HepG2 (cell line): ENCODE measurements at regions not wholly inside any gene's neighbourhood (a gene's known extent, or its start where the extent isn't known, plus 50 kb on each side); places are given as distances from the start of the nearest gene placed in this dataset.

Source experiments
- ATAC-seq: fragments of 200-7000 bp; cut with Tn5 transposase; 3 replicates; pipeline ENCODE4 v1.9.1; 2020; ENCODE audit warnings: mild to moderate bottlenecking, moderate library complexity
- BruUV-seq: library from RNA; stranded (reverse); fragments of 400-500 nt; replicated peaks from 2 replicates; lab custom pipeline; 2021; lab: Mats Ljungman, UMichigan
- CTCF ChIA-PET: fragments of 300-600 bp; formaldehyde crosslinking; extraction: SDS; loops from one replicate; lab custom pipeline; 2021; ENCODE audit warnings: low total read pairs, inconsistent platforms, low intra/inter-chr PET ratio; lab: Yijun Ruan, JAX
- POLR2A ChIA-PET: fragments of 350-600 bp; sonication (Branson Sonifier 250); formaldehyde crosslinking; loops from one replicate; lab custom pipeline; 2020; ENCODE audit warnings: antibody characterized with exemption, inconsistent platforms; lab: Yijun Ruan, JAX
- DNase-seq: peaks from one replicate; pipeline ENCODE4 v3.0.0-alpha.2; 2015; ENCODE audit warnings: low spot score
- FAIRE-seq: peaks from 3 replicates; lab custom pipeline; 2011; peaks lifted over from hg19 to GRCh38; lab: Jason Lieb, UNC
- H2AFZ ChIP-seq: one replicate; pipeline ENCODE4 v1.6.1; 2011; ENCODE audit warnings: low read length, inconsistent platforms
- H3K27ac ChIP-seq: fragments of 300-600 bp; 3 replicates; pipeline ENCODE4 v1.8.0; 2011; ENCODE audit warnings: mixed run types, mild to moderate bottlenecking, mixed read lengths, low read length, inconsistent platforms; ENCODE audit not compliant: insufficient read depth; ENCODE audit errors: extremely low read length
- H3K27me3 ChIP-seq, 2 experiments: fragments of 200-600 bp in 1 of 2; 2 replicates in 1 of 2; 3 replicates in 1 of 2; pipeline versions ENCODE4 v1.6.0 to v1.8.0; 2011; ENCODE audit warnings: low read length in 2 of 2, mild to moderate bottlenecking in 2 of 2, moderate library complexity in 2 of 2, inconsistent platforms in 1 of 2; ENCODE audit not compliant: insufficient read depth in 2 of 2, control insufficient read depth in 1 of 2
- H3K36me3 ChIP-seq, 2 experiments: fragments of 200-600 bp in 1 of 2; replicated peaks in 1 of 2; 2 replicates in 1 of 2; 3 replicates in 1 of 2; pipeline versions ENCODE4 v1.5.1 to v1.8.0; 2011; ENCODE audit warnings: low read length in 2 of 2, inconsistent platforms in 1 of 2; ENCODE audit not compliant: insufficient read depth in 2 of 2, control insufficient read depth in 1 of 2
- H3K4me1 ChIP-seq: 2 replicates; pipeline ENCODE4 v1.5.1; 2012; ENCODE audit warnings: low read length, inconsistent platforms; ENCODE audit not compliant: insufficient read depth
- H3K4me2 ChIP-seq: 2 replicates; pipeline ENCODE4 v1.6.0; 2011; ENCODE audit warnings: low read depth, low read length, inconsistent platforms
- H3K4me3 ChIP-seq, 3 experiments: fragments of 200-600 bp in 1 of 3; sonication (generic), shearing (Covaris generic) in 1 of 3; replicated peaks in 1 of 3; 2 replicates each; pipeline ENCODE4 v1.5.1; 2011 to 2016; ENCODE audit warnings: low read length in 3 of 3, inconsistent platforms in 2 of 3, low read depth in 2 of 3, mild to moderate bottlenecking in 2 of 3, control low read depth in 1 of 3, mixed read lengths in 1 of 3; ENCODE audit not compliant: insufficient read depth in 1 of 3
- H3K79me2 ChIP-seq: one replicate; pipeline ENCODE4 v1.6.1; 2011; ENCODE audit warnings: low read length, inconsistent platforms; ENCODE audit not compliant: insufficient read depth
- H3K9ac ChIP-seq: 2 replicates; pipeline ENCODE4 v1.6.0; 2011; ENCODE audit warnings: mild to moderate bottlenecking, low read depth, low read length, inconsistent platforms; ENCODE audit not compliant: insufficient read depth
- H3K9me3 ChIP-seq: 2 replicates; pipeline ENCODE4 v1.5.1; 2012; ENCODE audit warnings: mild to moderate bottlenecking, low read length
- H4K20me1 ChIP-seq: 2 replicates; pipeline ENCODE4 v1.6.0; 2011; ENCODE audit warnings: inconsistent platforms, mild to moderate bottlenecking, low read length, moderate library complexity; ENCODE audit not compliant: insufficient read depth
- HNRNPUL1 ChIP-seq: fragments of 200-400 bp; formaldehyde crosslinking; IDR thresholded peaks from 2 replicates; pipeline ENCODE4 v1.6.1; 2017; ENCODE audit warnings: low read depth, mild to moderate bottlenecking, low read length, moderate library complexity
- KDM2A ChIP-seq: sonication (generic); formaldehyde crosslinking; IDR thresholded peaks from 2 replicates; pipeline ENCODE4 v1.4.0; 2020; ENCODE audit warnings: low read depth, missing genetic modification reagents, borderline replicate concordance
- MXI1 ChIP-seq: IDR thresholded peaks from 3 replicates; pipeline ENCODE4 v1.6.1; 2012; ENCODE audit warnings: low read depth, low read length, inconsistent platforms, borderline replicate concordance
- RBAK ChIP-seq: sonication (generic); formaldehyde crosslinking; IDR thresholded peaks from 2 replicates; pipeline ENCODE4 v1.5.1; 2020; ENCODE audit warnings: mild to moderate bottlenecking, missing genetic modification reagents
- SAFB2 ChIP-seq: sonication (generic); formaldehyde crosslinking; IDR thresholded peaks from 2 replicates; pipeline ENCODE4 v1.5.1; 2020; ENCODE audit warnings: missing genetic modification reagents, low read depth, mild to moderate bottlenecking, borderline replicate concordance
- SRY ChIP-seq: sonication (generic); formaldehyde crosslinking; IDR thresholded peaks from 2 replicates; pipeline ENCODE4 v1.8.0; 2022; ENCODE audit warnings: mild to moderate bottlenecking, missing genetic modification reagents
- ZKSCAN1 ChIP-seq: fragments of 150-350 bp; IDR thresholded peaks from 2 replicates; pipeline ENCODE4 v1.6.1; 2014; ENCODE audit warnings: low read length
- ZNF232 ChIP-seq: sonication (generic); formaldehyde crosslinking; IDR thresholded peaks from 2 replicates; pipeline ENCODE4 v1.4.0; 2020; ENCODE audit warnings: missing genetic modification reagents, borderline replicate concordance
- ZNF552 ChIP-seq: sonication (generic); formaldehyde crosslinking; IDR thresholded peaks from 2 replicates; pipeline ENCODE4 v1.9.0; 2022; ENCODE audit warnings: missing genetic modification reagents, mild to moderate bottlenecking, borderline replicate concordance
- ZNF713 ChIP-seq: sonication (generic); formaldehyde crosslinking; IDR thresholded peaks from 2 replicates; pipeline ENCODE4 v1.4.0; 2020; ENCODE audit warnings: mild to moderate bottlenecking, missing genetic modification reagents
- WGBS: methylation state at CpG from one replicate; pipeline ENCODE4 v1.1.6; 2017; ENCODE audit warnings: low lambda C conversion rate; 5-methylcytosine and 5-hydroxymethylcytosine counted together
- in situ Hi-C: cut with HindIII; loops from 2 replicates; pipeline ENCODE4 v1.10.0; 2017; ENCODE audit warnings: low pct_unique_long_range_greater_than_20kb; ENCODE audit not compliant: extremely low pct_ligation_motif_present
- intact Hi-C: fragments of 100-400 bp; cut with micrococcal nuclease; formaldehyde crosslinking; loops from one replicate; pipeline ENCODE4 v1.10.0; 2022; ENCODE audit not compliant: unreplicated experiment
- TF ChIP-seq, protein P1 (sequence below): sonication (generic); formaldehyde crosslinking; IDR thresholded peaks from 2 replicates; pipeline ENCODE4 v1.8.0; 2023; ENCODE audit warnings: mild to moderate bottlenecking, missing genetic modification reagents
- TF ChIP-seq, protein P2 (sequence below): sonication (generic); formaldehyde crosslinking; IDR thresholded peaks from 2 replicates; pipeline ENCODE4 v1.4.0; 2020; ENCODE audit warnings: missing genetic modification reagents
- TF ChIP-seq, protein P3 (sequence below), 2 experiments: IDR thresholded peaks; 2 replicates each; pipeline ENCODE4 v1.6.1; 2011 to 2012; ENCODE audit warnings: low read length in 2 of 2, borderline replicate concordance in 1 of 2, low read depth in 1 of 2, mild to moderate bottlenecking in 1 of 2, moderate library complexity in 1 of 2
- TF ChIP-seq, protein P4 (sequence below): sonication (generic); formaldehyde crosslinking; IDR thresholded peaks from 2 replicates; pipeline ENCODE4 v1.5.1; 2020; ENCODE audit warnings: mild to moderate bottlenecking, missing genetic modification reagents

DNA sequence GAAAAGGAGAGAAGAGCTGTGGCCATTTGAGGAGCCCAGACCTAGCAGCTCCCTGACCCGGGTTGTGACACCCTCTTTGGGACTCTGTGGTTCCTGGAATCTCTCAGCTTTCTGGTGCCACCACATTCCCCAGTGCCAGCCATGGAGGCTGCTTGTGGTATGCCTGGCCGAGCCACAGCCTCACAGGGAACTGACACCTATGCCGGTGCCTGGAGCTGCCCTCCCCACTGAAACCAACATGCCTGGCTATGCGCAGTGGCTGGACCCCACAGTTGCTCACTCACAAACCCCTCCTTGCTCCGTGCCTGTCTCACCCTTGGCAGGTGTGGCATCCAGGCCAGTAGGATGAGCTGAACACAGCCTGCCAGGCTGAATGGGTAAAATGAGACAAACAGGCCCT, 749.4 kb downstream of the ARAP2 start (continued):
- TF ChIP-seq, protein P1, sequence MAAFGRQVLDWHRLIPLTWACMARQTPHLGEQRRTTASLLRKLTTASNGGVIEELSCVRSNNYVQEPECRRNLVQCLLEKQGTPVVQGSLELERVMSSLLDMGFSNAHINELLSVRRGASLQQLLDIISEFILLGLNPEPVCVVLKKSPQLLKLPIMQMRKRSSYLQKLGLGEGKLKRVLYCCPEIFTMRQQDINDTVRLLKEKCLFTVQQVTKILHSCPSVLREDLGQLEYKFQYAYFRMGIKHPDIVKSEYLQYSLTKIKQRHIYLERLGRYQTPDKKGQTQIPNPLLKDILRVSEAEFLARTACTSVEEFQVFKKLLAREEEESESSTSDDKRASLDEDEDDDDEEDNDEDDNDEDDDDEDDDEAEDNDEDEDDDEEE (CRISPR knock-in tag): no peak
- TF ChIP-seq MXI1 (no peak), ZNF713 (CRISPR knock-in tag) (no peak)
- TF ChIP-seq, protein P2, sequence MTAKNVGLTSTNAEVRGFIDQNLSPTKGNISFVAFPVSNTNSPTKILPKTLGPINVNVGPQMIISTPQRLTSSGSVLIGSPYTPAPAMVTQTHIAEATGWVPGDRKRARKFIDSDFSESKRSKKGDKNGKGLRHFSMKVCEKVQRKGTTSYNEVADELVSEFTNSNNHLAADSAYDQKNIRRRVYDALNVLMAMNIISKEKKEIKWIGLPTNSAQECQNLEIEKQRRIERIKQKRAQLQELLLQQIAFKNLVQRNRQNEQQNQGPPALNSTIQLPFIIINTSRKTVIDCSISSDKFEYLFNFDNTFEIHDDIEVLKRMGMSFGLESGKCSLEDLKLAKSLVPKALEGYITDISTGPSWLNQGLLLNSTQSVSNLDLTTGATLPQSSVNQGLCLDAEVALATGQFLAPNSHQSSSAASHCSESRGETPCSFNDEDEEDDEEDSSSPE (CRISPR knock-in tag): no peak
- TF ChIP-seq, all 625 proteins: peak for 0

DNA sequence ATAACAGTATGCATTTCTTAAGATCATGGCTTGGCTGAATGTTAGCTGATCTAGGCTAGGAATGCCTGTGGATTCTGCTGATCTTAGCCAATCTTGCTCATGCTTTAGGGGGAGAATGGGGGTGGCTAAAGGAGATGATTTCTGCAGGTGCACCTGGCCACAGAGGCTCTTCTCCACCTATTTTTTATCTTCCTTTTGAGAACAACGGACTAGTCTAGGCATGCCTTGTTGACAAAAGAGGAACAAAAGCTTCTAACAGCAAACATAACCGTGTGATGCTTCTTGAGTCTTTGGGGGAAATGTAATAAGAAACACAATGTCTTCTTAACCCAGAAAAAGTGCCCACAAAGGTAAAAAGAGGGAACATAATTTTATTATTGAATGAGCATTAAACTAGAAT, 743.5 kb downstream of the ARAP2 start:
- Histone ChIP-seq H3K4me1 (no peaks in the 10 kb centered on the region), H2AFZ (no peak overlapping the region), H3K4me3 (no peak overlapping the region), H3K27me3 (no peaks in the 10 kb centered on the region), H3K27ac (no peak overlapping the region), H3K79me2 (no peaks in the 10 kb centered on the region), H3K9ac (no peak overlapping the region), H3K9me3 (no peaks in the 10 kb centered on the region), H3K4me2 (no peak overlapping the region), H3K36me3 (no peaks in the 10 kb centered on the region), H4K20me1 (no peaks in the 10 kb centered on the region)
- no peak for DNase-seq
- in situ Hi-C loops (no loop called here), intact Hi-C loops (no loop called here)
- BruUV-seq: no TSS peak
- ChIA-PET CTCF (no interaction called here), POLR2A (no interaction called here)
- no peak for ATAC-seq
- no peak for FAIRE-seq
- 1% methylated on average over 2 of the region's 2 CpGs for WGBS
- TF ChIP-seq SAFB2 (CRISPR knock-in tag) (no peak), ZNF232 (CRISPR knock-in tag) (no peak), RBAK (CRISPR knock-in tag) (no peak), HNRNPUL1 (no peak), ZNF552 (no peak), ZKSCAN1 (no peak), SRY (CRISPR knock-in tag) (no peak), KDM2A (CRISPR knock-in tag) (no peak)
- TF ChIP-seq, protein P3, sequence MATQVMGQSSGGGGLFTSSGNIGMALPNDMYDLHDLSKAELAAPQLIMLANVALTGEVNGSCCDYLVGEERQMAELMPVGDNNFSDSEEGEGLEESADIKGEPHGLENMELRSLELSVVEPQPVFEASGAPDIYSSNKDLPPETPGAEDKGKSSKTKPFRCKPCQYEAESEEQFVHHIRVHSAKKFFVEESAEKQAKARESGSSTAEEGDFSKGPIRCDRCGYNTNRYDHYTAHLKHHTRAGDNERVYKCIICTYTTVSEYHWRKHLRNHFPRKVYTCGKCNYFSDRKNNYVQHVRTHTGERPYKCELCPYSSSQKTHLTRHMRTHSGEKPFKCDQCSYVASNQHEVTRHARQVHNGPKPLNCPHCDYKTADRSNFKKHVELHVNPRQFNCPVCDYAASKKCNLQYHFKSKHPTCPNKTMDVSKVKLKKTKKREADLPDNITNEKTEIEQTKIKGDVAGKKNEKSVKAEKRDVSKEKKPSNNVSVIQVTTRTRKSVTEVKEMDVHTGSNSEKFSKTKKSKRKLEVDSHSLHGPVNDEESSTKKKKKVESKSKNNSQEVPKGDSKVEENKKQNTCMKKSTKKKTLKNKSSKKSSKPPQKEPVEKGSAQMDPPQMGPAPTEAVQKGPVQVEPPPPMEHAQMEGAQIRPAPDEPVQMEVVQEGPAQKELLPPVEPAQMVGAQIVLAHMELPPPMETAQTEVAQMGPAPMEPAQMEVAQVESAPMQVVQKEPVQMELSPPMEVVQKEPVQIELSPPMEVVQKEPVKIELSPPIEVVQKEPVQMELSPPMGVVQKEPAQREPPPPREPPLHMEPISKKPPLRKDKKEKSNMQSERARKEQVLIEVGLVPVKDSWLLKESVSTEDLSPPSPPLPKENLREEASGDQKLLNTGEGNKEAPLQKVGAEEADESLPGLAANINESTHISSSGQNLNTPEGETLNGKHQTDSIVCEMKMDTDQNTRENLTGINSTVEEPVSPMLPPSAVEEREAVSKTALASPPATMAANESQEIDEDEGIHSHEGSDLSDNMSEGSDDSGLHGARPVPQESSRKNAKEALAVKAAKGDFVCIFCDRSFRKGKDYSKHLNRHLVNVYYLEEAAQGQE (IDR thresholded peaks at IDR 0.05; ENCODE audit: borderline replicate concordance in 1 of 2, low read depth in 1 of 2, low read length in 2 of 2): no peak
- TF ChIP-seq, protein P4, sequence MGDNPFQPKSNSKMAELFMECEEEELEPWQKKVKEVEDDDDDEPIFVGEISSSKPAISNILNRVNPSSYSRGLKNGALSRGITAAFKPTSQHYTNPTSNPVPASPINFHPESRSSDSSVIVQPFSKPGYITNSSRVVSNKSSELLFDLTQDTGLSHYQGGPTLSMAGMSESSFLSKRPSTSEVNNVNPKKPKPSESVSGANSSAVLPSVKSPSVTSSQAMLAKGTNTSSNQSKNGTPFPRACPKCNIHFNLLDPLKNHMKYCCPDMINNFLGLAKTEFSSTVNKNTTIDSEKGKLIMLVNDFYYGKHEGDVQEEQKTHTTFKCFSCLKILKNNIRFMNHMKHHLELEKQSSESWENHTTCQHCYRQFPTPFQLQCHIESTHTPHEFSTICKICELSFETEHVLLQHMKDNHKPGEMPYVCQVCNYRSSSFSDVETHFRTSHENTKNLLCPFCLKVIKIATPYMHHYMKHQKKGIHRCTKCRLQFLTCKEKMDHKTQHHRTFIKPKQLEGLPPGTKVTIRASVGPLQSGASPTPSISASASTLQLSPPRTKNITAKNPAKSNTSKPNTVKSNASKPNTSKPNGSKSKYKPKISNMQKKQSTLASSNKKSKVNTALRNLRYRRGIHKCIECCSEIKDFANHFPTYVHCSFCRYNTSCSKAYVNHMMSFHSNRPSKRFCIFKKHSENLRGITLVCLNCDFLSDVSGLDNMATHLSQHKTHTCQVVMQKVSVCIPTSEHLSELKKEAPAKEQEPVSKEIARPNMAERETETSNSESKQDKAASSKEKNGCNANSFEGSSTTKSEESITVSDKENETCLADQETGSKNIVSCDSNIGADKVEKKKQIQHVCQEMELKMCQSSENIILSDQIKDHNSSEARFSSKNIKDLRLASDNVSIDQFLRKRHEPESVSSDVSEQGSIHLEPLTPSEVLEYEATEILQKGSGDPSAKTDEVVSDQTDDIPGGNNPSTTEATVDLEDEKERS: no peak
